G401.6 (cell line): ENCODE measurements at regions not wholly inside any gene's neighbourhood (a gene's known extent, or its start where the extent isn't known, plus 50 kb on each side); places are given as distances from the start of the nearest gene placed in this dataset.

Experiments used
- FAIRE-seq: peaks from 2 replicates; lab custom pipeline; 2012; peaks lifted over from hg19 to GRCh38; lab: Jason Lieb, UNC

GRCh38 chr6:106035655-106036054, 50.5 kb upstream of the PRDM1 start:
- FAIRE-seq = no peak

- no peak for FAIRE-seq
Observed at GRCh38 chr6:106033806-106034205, 52.3 kb upstream of the PRDM1 start.

DNA sequence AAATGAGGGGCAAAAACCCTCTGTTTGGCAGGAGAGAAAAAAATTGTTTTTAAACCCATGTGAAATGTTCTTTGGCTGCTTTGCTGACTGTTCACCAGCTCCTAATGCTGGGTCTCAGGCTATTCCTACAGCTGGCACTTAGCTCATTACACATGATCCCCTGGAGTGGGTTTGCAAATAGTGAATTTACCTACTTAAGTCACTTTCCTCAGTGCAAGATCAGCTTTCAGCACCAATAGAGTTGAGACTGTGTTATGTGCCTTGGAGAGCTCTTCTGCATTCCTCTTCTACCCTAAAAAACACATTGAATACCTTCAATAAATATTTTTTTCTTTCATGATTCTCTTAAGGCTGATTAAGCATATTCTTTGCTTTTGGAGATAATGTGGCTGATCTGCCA, 58.4 kb upstream of the PRDM1 start:
- no peak for FAIRE-seq

- FAIRE-seq = no peak
Observed at GRCh38 chr6:106026748-106027715, 59.1 kb upstream of the PRDM1 start.

DNA sequence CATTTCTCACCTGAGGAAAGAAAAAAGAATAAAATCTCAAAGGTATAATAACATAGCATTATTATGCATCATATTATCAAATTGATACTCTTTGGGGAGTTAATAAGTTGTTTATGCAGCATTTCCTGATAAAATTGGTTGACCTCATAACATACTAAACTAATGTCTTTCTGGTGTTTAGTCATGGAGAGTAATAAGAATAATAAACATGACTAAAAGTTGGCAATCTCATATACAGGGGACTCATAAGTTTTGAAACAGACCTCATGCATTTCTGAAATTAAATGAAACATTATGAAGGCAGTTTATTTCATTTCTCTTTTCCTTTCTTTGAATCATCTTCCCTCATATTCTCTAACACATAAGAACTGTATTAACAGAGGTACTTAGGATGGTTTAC, 60.5 kb upstream of the PRDM1 start:
- FAIRE-seq = no peak

DNA sequence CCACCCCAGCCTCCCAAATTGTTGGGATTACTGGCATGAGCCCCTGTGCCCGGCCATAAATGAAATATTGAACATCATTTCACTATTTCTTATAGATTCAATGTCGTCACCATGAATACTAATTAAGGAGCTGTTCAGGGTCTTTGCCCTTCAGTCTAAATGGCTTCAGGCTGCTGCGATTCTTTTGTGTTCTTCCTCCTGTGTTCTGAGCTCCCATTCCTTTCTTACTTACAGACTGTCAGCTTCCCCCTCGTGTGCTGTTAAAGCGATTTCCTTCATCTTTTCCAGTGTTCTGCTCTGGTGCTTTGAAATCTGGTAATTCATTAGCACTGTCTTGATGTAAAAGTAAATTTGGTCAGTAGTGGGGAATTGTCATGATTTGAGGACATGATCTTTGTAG, 63.3 kb upstream of the PRDM1 start:
- FAIRE-seq = no peak

DNA sequence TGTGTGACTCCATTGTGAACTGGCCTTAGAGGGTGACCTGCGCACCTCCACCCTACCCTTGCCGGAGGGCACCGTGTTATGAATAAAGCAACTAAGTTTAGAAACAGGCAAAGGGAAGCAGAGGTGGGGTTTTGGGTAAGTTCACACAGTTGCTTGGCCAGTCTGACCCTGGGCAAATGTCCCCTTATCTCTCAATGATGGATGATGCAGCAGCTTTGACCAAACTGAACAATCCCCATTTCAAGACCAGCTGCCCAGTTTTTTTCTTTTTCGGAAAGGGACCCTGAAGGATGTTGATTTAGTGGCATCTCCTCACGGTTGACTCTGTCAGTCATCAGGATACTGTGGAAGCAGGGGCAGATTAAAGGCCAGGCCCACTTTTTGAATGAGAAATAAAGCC, 68.7 kb upstream of the PRDM1 start:
- no peak for FAIRE-seq

DNA sequence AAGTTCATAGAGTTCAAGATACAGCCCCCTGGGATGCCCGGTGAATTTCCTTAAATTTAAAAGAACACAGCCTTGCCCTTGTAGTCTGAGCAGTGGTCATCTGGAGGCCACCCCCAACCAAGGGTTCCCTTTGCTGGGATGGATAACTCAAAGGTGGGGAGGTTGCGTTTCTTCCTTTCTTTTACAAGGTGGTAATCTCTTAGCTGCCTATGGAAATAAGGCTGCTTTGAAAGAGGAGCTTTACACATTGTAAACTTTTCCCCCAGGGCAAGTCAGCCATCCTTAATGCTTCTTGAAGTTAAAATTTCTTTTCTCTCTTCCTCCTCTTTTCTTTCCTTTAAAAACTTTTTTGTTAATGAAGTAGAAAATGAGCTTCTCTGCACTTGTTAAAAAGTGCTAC, 71.2 kb upstream of the PRDM1 start:
- no peak for FAIRE-seq

GRCh38 chr6:106011476-106011875, 74.7 kb upstream of the PRDM1 start:
- no peak for FAIRE-seq

GRCh38 chr6:106005954-106006353, 80.2 kb upstream of the PRDM1 start:
- FAIRE-seq = no peak

DNA sequence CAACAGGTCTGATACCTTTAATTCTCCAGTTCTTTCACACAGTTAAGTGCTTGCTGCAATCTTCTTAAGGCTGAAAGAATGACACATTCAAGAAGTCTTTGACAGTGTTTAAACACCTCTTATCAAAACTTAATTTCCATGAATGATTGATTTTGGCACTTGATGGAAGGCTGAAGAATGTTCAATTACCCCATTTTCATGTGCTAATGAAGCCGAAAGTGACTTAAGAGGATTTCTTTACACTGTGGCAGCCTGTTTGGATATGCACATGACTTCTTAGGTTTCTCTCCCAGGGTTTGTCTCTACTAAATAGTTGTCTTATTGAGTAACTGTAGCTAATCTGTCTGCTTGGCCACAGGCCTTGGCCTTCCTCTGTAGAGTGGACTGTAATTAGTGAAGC, 81.1 kb upstream of the PRDM1 start:
- FAIRE-seq = no peak

GRCh38 chr6:106003268-106003987, 82.7 kb upstream of the PRDM1 start:
- no peak for FAIRE-seq

- no peak for FAIRE-seq
Observed at GRCh38 chr6:106002005-106002404, 84.1 kb upstream of the PRDM1 start.

GRCh38 chr6:106000935-106001334, 85.2 kb upstream of the PRDM1 start:
- no peak for FAIRE-seq

DNA sequence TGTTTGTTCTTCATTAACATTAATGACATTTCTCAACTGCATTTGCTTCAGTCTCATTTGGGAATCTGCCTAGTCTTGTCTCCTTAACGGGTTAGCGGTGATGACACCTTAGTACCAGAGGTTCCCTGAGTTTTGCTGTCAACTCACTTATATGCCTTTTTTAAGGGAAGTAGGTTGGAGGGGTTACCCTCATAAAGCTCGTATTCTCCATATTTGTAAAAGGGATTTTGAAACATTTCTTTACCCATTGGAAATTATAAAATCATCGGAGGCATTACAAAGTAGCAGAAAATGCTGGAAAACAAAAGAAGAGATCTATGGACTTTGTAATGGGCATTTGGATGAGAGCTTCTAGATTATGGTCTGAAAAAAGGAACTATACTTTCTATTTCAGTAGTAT, 88.7 kb upstream of the PRDM1 start:
- no peak for FAIRE-seq

- no peak for FAIRE-seq
Observed at GRCh38 chr6:105995391-105995865, 90.7 kb upstream of the PRDM1 start.

GRCh38 chr6:105994591-105995390, 91.3 kb upstream of the PRDM1 start:
- no peak for FAIRE-seq

DNA sequence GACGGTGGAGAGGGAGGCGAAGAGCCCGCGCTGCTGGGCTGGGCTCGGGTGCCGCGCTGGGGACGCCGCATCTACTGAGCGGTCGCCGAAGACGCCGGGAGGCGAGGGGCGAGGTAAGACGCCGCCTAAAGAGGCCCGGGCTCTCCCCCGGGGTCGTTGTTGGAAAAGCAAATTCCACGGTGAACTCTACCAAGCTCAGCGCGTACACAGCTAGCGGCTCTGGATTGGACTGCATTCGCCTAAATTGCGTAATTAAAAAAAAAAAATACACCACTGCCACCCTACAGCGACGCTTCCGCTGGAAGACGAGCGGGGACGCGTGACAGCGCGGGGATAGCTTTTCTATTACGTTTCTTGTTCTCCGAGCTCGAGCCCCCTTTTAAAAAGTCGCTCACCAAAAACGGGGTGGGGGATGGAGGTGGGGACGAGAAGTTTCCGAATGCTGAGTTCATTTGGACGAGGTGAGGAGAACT, 92.0 kb upstream of the PRDM1 start:
- FAIRE-seq = no peak

DNA sequence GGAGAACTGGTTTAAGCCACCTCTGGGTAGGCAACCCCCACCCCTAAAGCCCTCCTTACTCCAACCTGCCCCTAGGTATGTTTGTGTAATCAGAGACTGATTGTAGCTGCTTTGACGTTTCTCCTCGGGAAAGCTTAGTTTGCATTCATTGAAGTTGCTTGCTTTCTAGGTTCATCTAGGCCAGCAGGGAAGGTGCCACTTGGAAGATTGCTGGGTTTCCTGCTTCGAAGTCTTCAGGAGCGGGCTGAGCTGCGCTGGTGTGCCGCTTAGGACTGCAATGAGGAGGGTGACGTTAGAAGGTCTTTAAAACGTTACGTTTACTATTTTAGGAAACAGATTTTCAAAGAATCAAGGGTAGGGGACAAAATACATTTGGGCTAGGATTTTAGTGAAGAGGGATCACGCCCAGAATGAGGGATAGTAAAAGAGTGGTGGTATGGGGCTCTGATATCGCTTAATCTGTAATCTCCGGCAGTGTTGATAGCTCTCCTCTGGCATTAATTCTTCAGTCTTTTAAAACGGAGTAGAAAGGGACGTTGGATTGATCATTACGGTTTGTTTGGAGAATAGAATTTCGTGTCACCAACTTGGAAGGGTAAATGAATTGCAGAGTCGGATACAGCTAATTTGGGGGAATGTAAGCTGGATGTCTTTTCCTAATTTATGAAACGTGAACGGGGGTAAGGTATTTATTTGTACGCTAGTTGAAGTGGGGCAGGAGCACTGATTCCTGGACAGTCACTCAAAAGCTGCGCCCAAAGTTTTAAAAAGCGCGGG, 92.6 kb upstream of the PRDM1 start:
- no peak for FAIRE-seq

DNA sequence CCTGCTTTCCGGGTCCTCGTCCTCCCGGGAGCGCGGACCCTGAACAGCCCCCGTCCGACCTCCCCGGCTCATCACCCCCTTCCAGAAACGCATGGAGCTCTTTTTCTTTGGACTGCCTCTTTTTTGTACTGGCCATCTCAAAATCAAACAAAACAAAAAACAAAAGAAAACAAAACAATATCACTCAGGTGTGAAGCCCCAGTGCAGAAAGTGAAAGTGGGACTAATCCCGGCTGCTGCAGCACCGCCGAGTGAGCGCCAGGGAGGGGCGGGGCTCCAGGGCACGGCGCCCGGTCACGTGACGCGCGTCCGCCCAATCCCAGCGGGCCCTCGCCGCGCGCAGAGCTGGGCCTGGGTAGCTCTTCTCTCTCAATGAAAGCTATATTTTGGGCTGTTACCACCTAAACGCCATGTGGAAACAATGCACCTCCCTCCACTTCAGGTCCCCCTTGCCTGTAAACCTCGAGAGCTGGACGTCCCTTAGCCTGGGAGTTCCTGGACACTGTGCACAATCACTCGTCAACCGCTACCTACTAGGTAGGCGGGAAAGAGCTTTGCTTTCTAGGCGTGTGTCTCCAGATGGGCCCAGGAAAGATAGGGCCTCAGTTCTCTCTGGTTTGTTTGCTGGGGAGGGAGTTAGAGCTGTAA, 93.7 kb upstream of the PRDM1 start:
- FAIRE-seq = no peak
